ENCODE measurements at regions not wholly inside any gene's neighbourhood (a gene's known extent, or its start where the extent isn't known, plus 50 kb on each side); places are given as distances from the start of the nearest gene placed in this dataset.
"Not testable (repeated sequence)": the region's sequence is repeated elsewhere in the genome, so short reads cannot be mapped to it uniquely, and the experiment has no call there.

GRCh38 chr17:74118504-74118903 lies 85.0 kb upstream of the RPL38 start:
- DNase-seq (ENCODE audit: low read depth) = no peak

GRCh38 chr17:74119049-74119580 lies 84.4 kb upstream of the RPL38 start:
- DNase-seq (ENCODE audit: low read depth) = no peak

- DNase-seq (ENCODE audit: low read depth) = no peak
Measured at GRCh38 chr17:74119965-74120364, 83.5 kb upstream of the RPL38 start.

GRCh38 chr17:74123350-74123749 lies 80.1 kb upstream of the RPL38 start:
- no peak for DNase-seq (ENCODE audit: low read depth)

- DNase-seq (ENCODE audit: low read depth) = no peak
Measured at GRCh38 chr17:74123866-74124444, 79.5 kb upstream of the RPL38 start.

- DNase-seq (ENCODE audit: low read depth) = no peak
Measured at GRCh38 chr17:74125156-74125555, 78.3 kb upstream of the RPL38 start.

GRCh38 chr17:74126179-74126900 lies 77.1 kb upstream of the RPL38 start:
- no peak for DNase-seq (ENCODE audit: low read depth)

GRCh38 chr17:74126959-74127358 lies 76.5 kb upstream of the RPL38 start:
- DNase-seq (ENCODE audit: low read depth) = no peak

GRCh38 chr17:74128456-74129211 lies 74.8 kb upstream of the RPL38 start:
- no peak for DNase-seq (ENCODE audit: low read depth)

- not testable (repeated sequence) for DNase-seq (ENCODE audit: low read depth)
Measured at GRCh38 chr17:74129800-74130199, 73.7 kb upstream of the RPL38 start.

GRCh38 chr17:74130276-74130675 lies 73.2 kb upstream of the RPL38 start:
- DNase-seq (ENCODE audit: low read depth) = no peak

- DNase-seq (ENCODE audit: low read depth) = no peak
Measured at GRCh38 chr17:74130841-74131240, 72.6 kb upstream of the RPL38 start.

GRCh38 chr17:74132354-74132753 lies 71.1 kb upstream of the RPL38 start:
- no peak for DNase-seq (ENCODE audit: low read depth)

- DNase-seq (ENCODE audit: low read depth) = no peak
Measured at GRCh38 chr17:74133740-74134139, 69.7 kb upstream of the RPL38 start.

GRCh38 chr17:74134234-74134633 lies 69.2 kb upstream of the RPL38 start:
- DNase-seq (ENCODE audit: low read depth) = not testable (repeated sequence)

GRCh38 chr17:74134991-74135390 lies 68.5 kb upstream of the RPL38 start:
- DNase-seq (ENCODE audit: low read depth) = no peak

GRCh38 chr17:74135391-74136167 lies 67.9 kb upstream of the RPL38 start:
- no peak for DNase-seq (ENCODE audit: low read depth)

GRCh38 chr17:74137416-74137815 lies 66.1 kb upstream of the RPL38 start:
- DNase-seq (ENCODE audit: low read depth) = no peak

GRCh38 chr17:74139120-74139519 lies 64.4 kb upstream of the RPL38 start:
- DNase-seq (ENCODE audit: low read depth) = no peak

GRCh38 chr17:74140282-74140681 lies 63.2 kb upstream of the RPL38 start:
- no peak for DNase-seq (ENCODE audit: low read depth)

- no peak for DNase-seq (ENCODE audit: low read depth)
Measured at GRCh38 chr17:74141612-74142011, 61.9 kb upstream of the RPL38 start.

GRCh38 chr17:74143318-74143717 lies 60.2 kb upstream of the RPL38 start:
- DNase-seq (ENCODE audit: low read depth) = not testable (repeated sequence)
